Heart left ventricle (tissue), 13 donors: ENCODE measurements at regions not wholly inside any gene's neighbourhood (a gene's known extent, or its start where the extent isn't known, plus 50 kb on each side); places are given as distances from the start of the nearest gene placed in this dataset.

Experiments used
- CTCF ChIP-seq, 12 donors: fragments of 200-600 bp; sonication (generic) in 4 of 12; IDR thresholded peaks; one replicate each; pipeline versions ENCODE4 v1.5.0 to v1.8.0; 2018 to 2022; ENCODE audit warnings: antibody characterized with exemption in 12 of 12, mild to moderate bottlenecking in 5 of 12
- POLR2A ChIP-seq, 2 donors: fragments of 450-650 bp; IDR thresholded peaks; one replicate each; pipeline ENCODE4 v1.6.1; 2017; ENCODE audit warnings: antibody characterized with exemption in 2 of 2, mild to moderate bottlenecking in 2 of 2, moderate library complexity in 2 of 2
- donor health status: ischemic (EF 13 %, LVEDD 7.1; RV severe dilation, severe dysfunction).
- donor health status: DM: no; HTN: yes; CAD: no.
- donor health status: DM: no; HTN: no; CAD: no.
- donor health status: ischemic (EF 25% LVEDD 6.9; RV normal size, moderate dysfunction).
- donor health status: ischemic (EF 25% LVEDD 5.7; RV mildly dilated, moderate dysfunction).
- donor health status: ischemic (EF 35%, LVEDD 5.7; RV mildly dilated, moderate dysfunction).
- donor health status: nonischemic (EF 11% LVEDD 7.7; RV severe dilation, severe dysfunction).
- donor health status: DM: yes; HTN: yes; CAD: no.
- donor health status: PGD.
- donor health status: ischemic (EF 29% LVEDD 5.4; RV normal size, mild dysfunction).
- donor health status: nonischemic (EF 23%, LVEDD 6.1; RV moderate dilation, normal function).

- no peak for TF ChIP-seq POLR2A (IDR thresholded peaks at IDR 0.05)
- TF ChIP-seq CTCF (IDR thresholded peaks at IDR 0.05) = no peak
Measured at GRCh38 chr6:14455427-14455826, 337.9 kb downstream of the CD83 start.
